OCI-LY1 (cell line): ENCODE measurements at regions not wholly inside any gene's neighbourhood (a gene's known extent, or its start where the extent isn't known, plus 50 kb on each side); places are given as distances from the start of the nearest gene placed in this dataset.

ENCODE experiments used
- H2AFZ ChIP-seq: fragments of 200-600 bp; sonication (generic), shearing (Covaris generic); 2 replicates; pipeline ENCODE4 v1.6.0; 2014; ENCODE audit warnings: antibody characterized with exemption, mild to moderate bottlenecking, low read length
- H3F3A ChIP-seq: fragments of 200-600 bp; sonication (generic), shearing (Covaris generic); 2 replicates; pipeline ENCODE4 v1.6.0; 2014; ENCODE audit warnings: mild to moderate bottlenecking, antibody characterized with exemption, low read length, moderate library complexity; ENCODE audit not compliant: insufficient read depth
- H3K27ac ChIP-seq: fragments of 200-600 bp; sonication (generic); 2 replicates; pipeline ENCODE4 v1.5.1; 2014; ENCODE audit warnings: low read length, mixed run types, mild to moderate bottlenecking, low read depth; ENCODE audit not compliant: poor library complexity, severe bottlenecking
- H3K27me3 ChIP-seq: fragments of 200-600 bp; sonication (generic); 2 replicates; pipeline ENCODE4 v1.6.0; 2014; ENCODE audit warnings: antibody characterized with exemption, mild to moderate bottlenecking, low read length, moderate library complexity; ENCODE audit not compliant: insufficient read depth
- H3K36me3 ChIP-seq: fragments of 200-600 bp; sonication (generic); 2 replicates; pipeline ENCODE4 v1.6.1; 2014; ENCODE audit warnings: mild to moderate bottlenecking, antibody characterized with exemption, low read length, moderate library complexity, mixed read lengths; ENCODE audit not compliant: insufficient read depth
- H3K4me1 ChIP-seq: fragments of 200-600 bp; sonication (generic); 2 replicates; pipeline ENCODE4 v1.5.1; 2014; ENCODE audit warnings: mild to moderate bottlenecking, low read length, moderate library complexity; ENCODE audit not compliant: insufficient read depth, severe bottlenecking
- H3K4me2 ChIP-seq: fragments of 200-600 bp; sonication (generic), shearing (Covaris generic); 2 replicates; pipeline ENCODE4 v1.6.1; 2014; ENCODE audit warnings: low read length
- H3K4me3 ChIP-seq: fragments of 200-600 bp; sonication (generic); 2 replicates; pipeline ENCODE4 v1.5.1; 2014; ENCODE audit warnings: low read length, low read depth, mild to moderate bottlenecking, mixed read lengths; ENCODE audit not compliant: poor library complexity, severe bottlenecking
- H3K79me2 ChIP-seq: fragments of 200-600 bp; shearing (Covaris generic); 2 replicates; pipeline ENCODE4 v1.6.1; 2016; ENCODE audit warnings: mixed run types, low read length, mixed read lengths; ENCODE audit not compliant: insufficient read depth
- H3K9ac ChIP-seq: fragments of 200-600 bp; sonication (generic), shearing (Covaris generic); 2 replicates; pipeline ENCODE4 v1.6.1; 2014; ENCODE audit warnings: mild to moderate bottlenecking, low read length, mixed read lengths
- H3K9me2 ChIP-seq: fragments of 200-600 bp; sonication (generic), shearing (Covaris generic); 2 replicates; pipeline ENCODE4 v1.6.1; 2014; ENCODE audit warnings: low read depth, mild to moderate bottlenecking, low read length, mixed read lengths
- H3K9me3 ChIP-seq: fragments of 200-600 bp; shearing (Covaris generic); 2 replicates; pipeline ENCODE4 v1.6.1; 2014; ENCODE audit warnings: low read length, mixed read lengths
- H4K20me1 ChIP-seq: fragments of 200-600 bp; sonication (generic), shearing (Covaris generic); 2 replicates; pipeline ENCODE4 v1.6.0; 2016; ENCODE audit warnings: mild to moderate bottlenecking, low read length; ENCODE audit not compliant: insufficient read depth
- EZH2 ChIP-seq: fragments of 200-600 bp; sonication (generic), shearing (Covaris generic); IDR thresholded peaks from 2 replicates; pipeline ENCODE4 v1.8.0; 2017; ENCODE audit warnings: borderline replicate concordance, mixed run types, mild to moderate bottlenecking, antibody characterized with exemption, low read length, moderate library complexity, mixed read lengths
- TF ChIP-seq, protein P1 (sequence below): fragments of 200-600 bp; sonication (generic), shearing (Covaris generic); IDR thresholded peaks from 2 replicates; pipeline ENCODE4 v1.5.1; 2017; ENCODE audit warnings: mild to moderate bottlenecking, antibody characterized with exemption, low read length, moderate library complexity, mixed read lengths

DNA sequence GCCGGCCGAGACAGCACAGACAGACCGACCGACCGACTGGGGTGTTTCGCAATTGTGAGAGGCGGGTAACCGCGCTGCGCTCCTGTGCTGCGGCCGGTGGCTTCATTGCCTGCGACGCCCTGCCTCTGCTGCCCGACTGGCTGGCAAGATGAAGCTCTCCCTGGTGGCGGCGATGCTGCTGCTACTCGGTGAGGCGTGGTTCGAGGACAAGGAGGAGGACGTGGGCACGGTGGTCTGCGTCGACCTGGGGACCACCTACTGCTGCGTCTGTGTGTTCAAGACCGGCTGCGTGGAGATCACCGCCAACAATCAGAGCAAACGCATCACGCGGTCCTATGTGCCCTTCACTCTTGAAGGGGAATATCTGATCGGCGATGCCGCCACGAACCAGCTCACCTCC, 565.7 kb upstream of the SMIM31 start:
- Histone ChIP-seq H3F3A (no peaks in the 10 kb centered on the region), H3K4me3 (no peak overlapping the region), H2AFZ (no peak overlapping the region), H3K27ac (no peak overlapping the region), H3K4me1 (no peaks in the 10 kb centered on the region), H3K9me2 (no peaks in the 10 kb centered on the region), H3K36me3 (no peaks in the 10 kb centered on the region), H3K79me2 (no peaks in the 10 kb centered on the region), H3K9me3 (no peaks in the 10 kb centered on the region), H3K27me3 (no peaks in the 10 kb centered on the region), H3K4me2 (no peak overlapping the region), H4K20me1 (no peaks in the 10 kb centered on the region), H3K9ac (no peak overlapping the region)
- TF ChIP-seq, protein P1, sequence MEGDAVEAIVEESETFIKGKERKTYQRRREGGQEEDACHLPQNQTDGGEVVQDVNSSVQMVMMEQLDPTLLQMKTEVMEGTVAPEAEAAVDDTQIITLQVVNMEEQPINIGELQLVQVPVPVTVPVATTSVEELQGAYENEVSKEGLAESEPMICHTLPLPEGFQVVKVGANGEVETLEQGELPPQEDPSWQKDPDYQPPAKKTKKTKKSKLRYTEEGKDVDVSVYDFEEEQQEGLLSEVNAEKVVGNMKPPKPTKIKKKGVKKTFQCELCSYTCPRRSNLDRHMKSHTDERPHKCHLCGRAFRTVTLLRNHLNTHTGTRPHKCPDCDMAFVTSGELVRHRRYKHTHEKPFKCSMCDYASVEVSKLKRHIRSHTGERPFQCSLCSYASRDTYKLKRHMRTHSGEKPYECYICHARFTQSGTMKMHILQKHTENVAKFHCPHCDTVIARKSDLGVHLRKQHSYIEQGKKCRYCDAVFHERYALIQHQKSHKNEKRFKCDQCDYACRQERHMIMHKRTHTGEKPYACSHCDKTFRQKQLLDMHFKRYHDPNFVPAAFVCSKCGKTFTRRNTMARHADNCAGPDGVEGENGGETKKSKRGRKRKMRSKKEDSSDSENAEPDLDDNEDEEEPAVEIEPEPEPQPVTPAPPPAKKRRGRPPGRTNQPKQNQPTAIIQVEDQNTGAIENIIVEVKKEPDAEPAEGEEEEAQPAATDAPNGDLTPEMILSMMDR: no peak
- TF ChIP-seq EZH2: no peak

DNA sequence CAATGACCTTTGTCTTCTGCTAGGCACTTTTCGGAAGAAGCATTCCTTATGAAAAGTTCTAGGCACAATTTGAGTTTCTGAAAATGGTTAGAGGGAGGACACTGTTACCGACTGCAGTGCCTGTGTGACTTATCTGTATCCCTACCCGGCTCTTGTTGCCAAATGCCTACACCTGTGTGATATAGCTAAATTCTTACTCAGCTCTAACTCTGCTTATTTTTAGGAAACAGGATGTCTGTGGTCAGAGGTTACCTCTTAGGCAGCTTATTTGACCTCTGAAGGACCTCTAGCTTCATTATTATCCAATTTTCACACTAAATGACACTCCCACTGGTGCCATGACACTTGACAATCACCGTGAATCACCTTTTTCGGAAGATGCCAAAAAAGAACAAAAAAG, 561.1 kb upstream of the SMIM31 start:
- H3K9me3 ChIP-seq: no peaks in the 10 kb centered on the region
- no peaks in the 10 kb centered on the region for H3F3A ChIP-seq

DNA sequence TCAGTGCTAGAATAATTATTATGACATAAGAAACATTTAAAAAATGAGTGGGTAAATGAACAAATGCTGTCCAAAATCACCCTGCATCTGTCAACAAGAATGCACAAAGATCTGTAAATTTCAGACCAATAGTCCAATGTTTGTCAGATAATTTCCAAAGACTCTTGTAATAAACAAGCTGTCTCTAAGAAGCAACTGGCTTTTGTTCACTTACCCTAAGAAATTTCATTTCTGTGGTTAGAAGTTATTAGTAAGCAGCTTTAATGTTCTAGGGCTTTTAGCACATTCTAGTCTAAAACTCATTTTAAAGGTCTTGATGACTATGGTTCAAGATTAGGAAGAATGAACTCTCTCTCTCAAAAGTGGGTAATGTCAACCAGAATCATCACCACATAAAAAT, 560.3 kb upstream of the SMIM31 start:
- H3K4me3 ChIP-seq: no peak overlapping the region
- TF ChIP-seq, protein P1: no peak
- no peak for TF ChIP-seq EZH2
- H3K79me2 ChIP-seq: no peaks in the 10 kb centered on the region
- H3F3A ChIP-seq: no peaks in the 10 kb centered on the region
- no peak overlapping the region for H2AFZ ChIP-seq
- no peak overlapping the region for H3K4me2 ChIP-seq
- H3K9me3 ChIP-seq: no peaks in the 10 kb centered on the region
- no peaks in the 10 kb centered on the region for H4K20me1 ChIP-seq
- H3K9ac ChIP-seq: no peak overlapping the region
- no peak overlapping the region for H3K27ac ChIP-seq
- no peaks in the 10 kb centered on the region for H3K4me1 ChIP-seq
- no peaks in the 10 kb centered on the region for H3K27me3 ChIP-seq
- H3K36me3 ChIP-seq: no peaks in the 10 kb centered on the region
- no peaks in the 10 kb centered on the region for H3K9me2 ChIP-seq

More for the DNA sequence above, 561.1 kb upstream of the SMIM31 start:
- Histone ChIP-seq H3K9ac (no peak overlapping the region), H3K4me1 (no peaks in the 10 kb centered on the region), H3K9me2 (no peaks in the 10 kb centered on the region), H4K20me1 (no peaks in the 10 kb centered on the region), H3K4me2 (no peak overlapping the region), H3K27me3 (no peaks in the 10 kb centered on the region), H2AFZ (no peak overlapping the region), H3K27ac (no peak overlapping the region), H3K4me3 (no peak overlapping the region), H3K36me3 (no peaks in the 10 kb centered on the region), H3K79me2 (no peaks in the 10 kb centered on the region)
- TF ChIP-seq, protein P1: no peak
- TF ChIP-seq EZH2: no peak
